C4-2B (cell line): ENCODE measurements at regions not wholly inside any gene's neighbourhood (a gene's known extent, or its start where the extent isn't known, plus 50 kb on each side); places are given as distances from the start of the nearest gene placed in this dataset.

Experiments
- H3K27ac ChIP-seq: fragments of 450-650 bp; 2 replicates; pipeline ENCODE4 v1.5.1; 2017
- CTCF ChIP-seq: fragments of 450-650 bp; conservative IDR thresholded peaks from 2 replicates; pipeline ENCODE4 v1.5.1; 2017; ENCODE audit warnings: mild to moderate bottlenecking
- ZFX ChIP-seq: fragments of 450-650 bp; IDR thresholded peaks from 2 replicates; pipeline ENCODE4 v1.6.1; 2017

DNA sequence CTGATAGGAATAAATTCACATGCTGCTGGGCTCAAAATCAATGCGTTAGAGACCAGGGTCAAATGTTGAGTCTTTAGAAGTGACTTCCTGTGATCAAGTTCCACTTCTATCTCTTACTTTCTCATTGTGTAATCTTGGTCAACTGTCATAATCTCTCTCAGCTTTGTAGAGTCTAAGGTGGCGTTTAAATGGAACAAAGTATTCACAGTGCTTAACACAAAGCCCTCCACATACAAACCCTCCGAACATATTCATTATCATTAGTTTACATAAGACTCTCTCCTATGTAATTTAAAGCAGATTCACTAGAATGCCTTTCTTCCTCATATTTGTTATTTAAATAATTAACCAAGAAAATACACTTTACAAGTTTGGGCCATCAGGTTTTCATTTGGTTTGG, 1044.1 kb downstream of the EFNB2 start:
- no peak overlapping the region for H3K27ac ChIP-seq
- TF ChIP-seq CTCF = no peak

DNA sequence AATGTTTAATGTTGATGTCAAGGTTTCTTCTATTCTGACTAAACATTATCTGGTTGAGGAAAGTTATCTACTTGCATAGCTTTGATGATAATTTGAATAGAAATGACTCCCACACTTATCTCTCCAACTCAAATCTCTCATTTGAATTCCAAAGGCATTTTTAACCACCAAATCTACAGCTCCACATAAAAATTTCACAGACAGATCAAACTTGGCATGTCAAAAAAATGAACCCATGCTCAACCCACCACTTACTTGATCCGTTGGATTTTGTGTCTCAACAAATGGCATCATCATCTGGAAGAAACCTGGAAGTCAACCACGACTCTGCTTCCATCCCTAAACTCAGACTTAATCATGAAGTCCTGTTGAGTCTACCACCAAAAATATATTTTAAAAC, 1050.4 kb downstream of the EFNB2 start:
- no peak for TF ChIP-seq ZFX
- no peak overlapping the region for H3K27ac ChIP-seq

DNA sequence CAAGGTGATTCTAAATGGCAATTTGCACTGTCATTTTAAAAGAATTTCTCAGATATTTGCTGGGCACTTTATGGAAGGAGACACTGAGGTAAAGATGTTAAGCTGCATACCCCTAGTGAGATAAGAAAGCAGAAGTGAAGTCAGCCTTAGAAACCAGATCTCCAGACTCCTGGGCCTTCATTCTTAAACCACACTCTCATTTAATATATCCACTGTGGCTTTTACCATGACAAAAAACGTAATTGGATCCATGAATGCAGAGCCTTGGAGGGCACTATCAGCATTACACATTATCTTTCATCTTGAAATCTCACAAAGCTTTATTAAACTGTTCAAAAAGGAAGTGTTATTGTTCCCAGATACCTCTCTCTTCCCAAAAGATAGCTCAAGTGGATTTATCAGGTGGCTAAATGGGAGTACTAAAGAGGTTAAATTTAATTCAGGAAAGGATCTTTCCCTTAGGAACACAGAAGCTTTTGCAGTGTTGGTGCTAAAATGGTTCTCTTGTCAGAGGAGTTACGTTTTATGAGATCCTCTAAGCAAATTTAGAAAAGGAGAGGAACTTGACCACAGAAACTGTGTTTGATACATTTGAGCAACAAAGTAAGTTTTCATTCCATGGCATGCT, 1060.4 kb downstream of the EFNB2 start:
- TF ChIP-seq CTCF = no peak
- TF ChIP-seq ZFX = no peak
- H3K27ac ChIP-seq = no peak overlapping the region

DNA sequence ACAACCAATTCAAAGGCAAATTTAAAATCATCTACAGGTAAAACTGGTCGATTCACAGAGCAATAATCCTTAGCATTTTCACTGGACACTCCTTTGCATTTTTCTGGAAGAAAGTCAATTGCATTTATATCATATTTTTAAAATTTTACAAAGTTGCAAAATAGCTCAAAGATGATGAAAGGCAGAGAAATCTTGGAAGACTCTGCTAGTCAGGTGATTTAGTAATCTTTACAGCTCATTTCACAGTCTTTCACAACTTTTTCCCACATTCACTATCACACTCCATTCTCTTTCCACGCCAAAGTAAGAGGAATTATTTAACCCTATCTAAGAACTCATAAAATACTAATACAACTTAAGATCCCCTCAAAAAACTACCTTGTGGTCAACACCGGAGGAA, 1063.8 kb downstream of the EFNB2 start:
- TF ChIP-seq ZFX = no peak
- TF ChIP-seq CTCF = no peak

DNA sequence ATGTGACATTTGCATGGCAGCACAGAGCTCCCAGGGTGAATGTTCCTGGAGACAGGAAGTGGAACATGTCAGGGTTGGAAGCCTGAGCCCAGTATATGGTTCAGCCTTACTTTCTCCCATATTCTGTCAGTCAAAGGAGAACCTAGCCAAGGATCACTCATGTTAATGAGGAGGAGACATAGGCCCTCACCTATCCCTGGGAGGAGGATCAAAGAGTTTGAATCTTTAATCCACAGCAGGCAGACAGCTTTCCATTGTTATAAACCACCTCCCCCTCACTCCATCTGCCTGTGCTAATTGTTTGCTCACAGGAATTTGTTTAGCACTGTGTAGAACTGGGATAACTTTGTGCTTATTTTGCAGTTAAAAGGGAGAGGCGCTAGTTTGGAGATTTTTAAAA, 1069.1 kb downstream of the EFNB2 start:
- H3K27ac ChIP-seq = no peak overlapping the region
- TF ChIP-seq ZFX (no peak), CTCF (no peak)

More for the DNA sequence above, 1063.8 kb downstream of the EFNB2 start:
- H3K27ac ChIP-seq = no peak overlapping the region

GRCh38 chr13:105465745-105466144, 1069.7 kb downstream of the EFNB2 start, which contains the start of gene DAOA:
Gene DAOA (plus strand): TSS chr13:105466045.
- no peak within 1 kb of the TSS for H3K27ac ChIP-seq
- TF ChIP-seq ZFX = no peak
- no peak for TF ChIP-seq CTCF

DNA sequence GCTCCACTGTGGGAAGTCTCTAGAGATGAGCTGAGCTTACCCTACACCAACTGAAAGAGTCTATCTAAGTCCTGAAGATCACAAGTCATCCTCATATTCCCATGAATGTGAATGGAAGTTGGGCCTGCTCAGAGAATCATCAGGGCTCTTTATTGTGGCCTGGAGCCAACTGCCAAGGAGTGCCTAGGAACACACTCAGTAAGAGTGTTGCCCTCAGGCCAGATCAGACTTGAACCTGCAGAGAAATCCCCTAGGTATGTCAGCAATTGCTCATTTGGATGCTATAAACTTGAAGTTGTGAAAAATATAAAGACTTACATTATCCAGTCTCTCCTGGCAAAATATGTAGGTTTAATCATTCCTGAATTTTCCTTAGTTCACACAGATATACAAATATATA, 1070.2 kb downstream of the EFNB2 start:
- TF ChIP-seq ZFX (no peak), CTCF (no peak)

DNA sequence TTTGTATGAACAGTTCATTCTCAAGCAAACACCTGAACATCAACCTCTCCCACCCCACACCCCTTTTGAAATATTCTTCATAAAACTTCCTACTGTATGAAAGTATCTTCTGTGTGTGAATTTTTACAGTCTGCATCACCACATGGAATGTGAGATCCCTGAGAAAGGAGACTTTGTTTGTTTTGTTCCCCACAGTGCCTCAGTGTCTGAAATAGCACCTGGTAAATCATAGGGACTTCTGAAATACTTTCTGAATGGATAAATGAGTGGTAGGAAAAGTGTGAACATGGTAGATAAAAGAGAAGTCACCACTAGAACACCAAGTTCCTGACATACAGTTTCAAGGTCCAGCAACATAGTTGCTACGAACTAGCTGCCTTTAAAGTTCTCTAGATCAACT, 1071.2 kb downstream of the EFNB2 start:
- no peak overlapping the region for H3K27ac ChIP-seq
- TF ChIP-seq ZFX (no peak), CTCF (no peak)

More for the DNA sequence above, 1070.2 kb downstream of the EFNB2 start:
- H3K27ac ChIP-seq = no peak overlapping the region
